ENCODE measurements at regions not wholly inside any gene's neighbourhood (a gene's known extent, or its start where the extent isn't known, plus 50 kb on each side); places are given as distances from the start of the nearest gene placed in this dataset.
"Not testable (repeated sequence)": the region's sequence is repeated elsewhere in the genome, so short reads cannot be mapped to it uniquely, and the experiment has no call there.

DNA sequence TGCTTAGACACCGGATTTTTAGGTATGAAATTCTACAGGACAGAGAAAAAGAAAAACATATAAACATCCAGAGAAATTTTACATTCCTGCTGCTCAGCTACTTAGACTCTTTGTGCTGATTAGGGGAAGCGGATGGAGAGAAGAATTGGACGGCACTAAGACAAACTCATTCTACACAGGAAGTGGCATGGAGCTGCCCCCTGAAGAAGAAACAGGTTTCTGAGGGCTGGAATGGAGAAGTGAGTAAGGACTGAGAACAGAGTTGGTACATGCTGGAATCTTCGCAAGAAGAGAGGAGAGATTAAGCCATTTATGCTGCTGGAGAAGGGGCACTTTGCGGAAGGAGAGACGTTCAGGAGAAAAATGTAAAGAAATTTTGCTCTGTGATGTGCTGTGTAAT, 253.0 kb upstream of the ERBB4 start:
- Histone ChIP-seq H3K4me3 (ENCODE audit: insufficient read depth, low read depth, low read length) (no peak overlapping the region), H3K27ac (ENCODE audit: low read depth, low read length) (no peak overlapping the region), H4K20me1 (ENCODE audit: insufficient read depth, low read length) (no peaks in the 10 kb centered on the region), H3K36me3 (ENCODE audit: insufficient read depth, low read length) (no peaks in the 10 kb centered on the region), H3K9me3 (ENCODE audit: insufficient read depth, low read depth, low read length) (no peaks in the 10 kb centered on the region), H3K4me2 (ENCODE audit: low read length) (no peak overlapping the region), H3K9ac (ENCODE audit: low read length) (no peak overlapping the region), H3K79me2 (ENCODE audit: insufficient read depth, low read length) (no peaks in the 10 kb centered on the region), H3K27me3 (ENCODE audit: insufficient read depth, low read length) (no peaks in the 10 kb centered on the region), H3K4me1 (ENCODE audit: insufficient read depth, low read length) (no peaks in the 10 kb centered on the region), H2AFZ (ENCODE audit: low read depth, low read length) (no peak overlapping the region)
- Mint-ChIP-seq H3K4me3 (ENCODE audit: unreplicated experiment) (no peak overlapping the region), H3K4me1 (ENCODE audit: low read depth, unreplicated experiment) (peaks cover 6% of the 10 kb centered on the region), H3K36me3 (ENCODE audit: low read depth, unreplicated experiment) (no peaks in the 10 kb centered on the region), H3K27ac (ENCODE audit: unreplicated experiment) (no peak overlapping the region), H3K9me3 (ENCODE audit: unreplicated experiment) (peaks cover 10% of the 10 kb centered on the region), H3K27me3 (ENCODE audit: low read depth, unreplicated experiment) (no peaks in the 10 kb centered on the region)
- no peak for DNase-seq (ENCODE audit: low read depth)
- no peak for FAIRE-seq
- no peak for TF ChIP-seq EZH2 (IDR thresholded peaks at IDR 0.05; ENCODE audit: insufficient read depth, low read length)
- TF ChIP-seq, protein P1, sequence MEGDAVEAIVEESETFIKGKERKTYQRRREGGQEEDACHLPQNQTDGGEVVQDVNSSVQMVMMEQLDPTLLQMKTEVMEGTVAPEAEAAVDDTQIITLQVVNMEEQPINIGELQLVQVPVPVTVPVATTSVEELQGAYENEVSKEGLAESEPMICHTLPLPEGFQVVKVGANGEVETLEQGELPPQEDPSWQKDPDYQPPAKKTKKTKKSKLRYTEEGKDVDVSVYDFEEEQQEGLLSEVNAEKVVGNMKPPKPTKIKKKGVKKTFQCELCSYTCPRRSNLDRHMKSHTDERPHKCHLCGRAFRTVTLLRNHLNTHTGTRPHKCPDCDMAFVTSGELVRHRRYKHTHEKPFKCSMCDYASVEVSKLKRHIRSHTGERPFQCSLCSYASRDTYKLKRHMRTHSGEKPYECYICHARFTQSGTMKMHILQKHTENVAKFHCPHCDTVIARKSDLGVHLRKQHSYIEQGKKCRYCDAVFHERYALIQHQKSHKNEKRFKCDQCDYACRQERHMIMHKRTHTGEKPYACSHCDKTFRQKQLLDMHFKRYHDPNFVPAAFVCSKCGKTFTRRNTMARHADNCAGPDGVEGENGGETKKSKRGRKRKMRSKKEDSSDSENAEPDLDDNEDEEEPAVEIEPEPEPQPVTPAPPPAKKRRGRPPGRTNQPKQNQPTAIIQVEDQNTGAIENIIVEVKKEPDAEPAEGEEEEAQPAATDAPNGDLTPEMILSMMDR (IDR thresholded peaks at IDR 0.05; ENCODE audit: insufficient read depth, low read depth, low read length) = no peak

DNA sequence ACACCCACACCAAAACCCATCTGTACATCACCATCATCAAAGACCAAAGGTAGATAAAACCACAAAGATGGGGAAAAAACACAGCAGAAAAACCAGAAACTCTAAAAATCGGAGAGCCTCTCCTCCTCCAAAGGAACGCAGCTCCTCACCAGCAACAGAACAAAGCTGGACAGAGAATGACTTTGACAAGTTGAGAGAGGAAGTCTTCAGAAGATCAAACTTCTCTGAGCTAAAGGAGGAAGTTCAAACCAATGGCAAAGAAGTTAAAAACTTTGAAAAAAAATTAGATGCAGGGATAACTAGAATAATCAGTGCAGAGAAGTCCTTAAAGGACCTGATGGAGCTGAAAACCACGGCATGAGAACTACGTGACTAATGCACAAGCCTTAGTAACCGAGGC, 247.5 kb upstream of the ERBB4 start:
- not testable (repeated sequence) for H3K27me3 Mint-ChIP-seq (ENCODE audit: low read depth, unreplicated experiment); H3K27ac Mint-ChIP-seq (ENCODE audit: unreplicated experiment)

DNA sequence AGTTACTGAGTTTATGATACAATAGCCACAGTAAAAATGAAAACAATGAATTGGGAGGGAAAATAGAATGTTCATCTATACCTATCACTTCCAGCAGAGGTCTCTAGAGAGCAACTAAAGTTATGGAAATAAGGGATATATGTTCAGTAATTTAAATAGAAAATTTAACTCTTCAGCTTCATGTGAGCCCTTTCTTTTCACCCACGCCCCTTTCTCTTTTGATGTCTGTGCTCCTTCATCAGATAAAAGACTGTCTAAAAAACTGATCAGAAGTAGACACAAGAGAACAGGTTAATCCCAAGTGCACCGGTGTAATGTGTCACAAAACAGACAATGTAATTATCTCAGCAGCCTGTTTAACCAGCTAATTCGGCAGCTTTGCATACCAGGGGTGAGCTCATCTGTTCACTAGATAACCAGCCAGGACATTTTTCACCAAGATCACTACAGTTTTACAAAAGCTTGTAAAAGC, 238.5 kb upstream of the ERBB4 start:
- Mint-ChIP-seq H3K27ac (ENCODE audit: unreplicated experiment) (no peak overlapping the region), H3K4me3 (ENCODE audit: unreplicated experiment) (peak overlapping the region; percentile 4), H3K4me1 (ENCODE audit: low read depth, unreplicated experiment) (peaks cover 7% of the 10 kb centered on the region), H3K27me3 (ENCODE audit: low read depth, unreplicated experiment) (no peaks in the 10 kb centered on the region), H3K36me3 (ENCODE audit: low read depth, unreplicated experiment) (no peaks in the 10 kb centered on the region), H3K9me3 (ENCODE audit: unreplicated experiment) (no peaks in the 10 kb centered on the region)
- no peak overlapping the region for H3K27ac ChIP-seq (ENCODE audit: low read depth, low read length)
- H3K27me3 ChIP-seq (ENCODE audit: insufficient read depth, low read length) = no peaks in the 10 kb centered on the region
- peak overlapping the region; percentile 71 for H3K4me2 ChIP-seq (ENCODE audit: low read length)
- FAIRE-seq (no peak), DNase-seq (ENCODE audit: low read depth) (peak; percentile 27)
- no peaks in the 10 kb centered on the region for H3K36me3 ChIP-seq (ENCODE audit: insufficient read depth, low read length)
- no peaks in the 10 kb centered on the region for H3K4me1 ChIP-seq (ENCODE audit: insufficient read depth, low read length)
- H3K4me3 ChIP-seq (ENCODE audit: insufficient read depth, low read depth, low read length) = peak overlapping the region; percentile 19
- H2AFZ ChIP-seq (ENCODE audit: low read depth, low read length) = peak overlapping the region; percentile 20
- H3K79me2 ChIP-seq (ENCODE audit: insufficient read depth, low read length) = no peaks in the 10 kb centered on the region
- H3K9ac ChIP-seq (ENCODE audit: low read length) = peak overlapping the region; percentile 28
- H4K20me1 ChIP-seq (ENCODE audit: insufficient read depth, low read length) = no peaks in the 10 kb centered on the region
- TF ChIP-seq, protein P1 (IDR thresholded peaks at IDR 0.05; ENCODE audit: insufficient read depth, low read depth, low read length) = peak; percentile 58
- no peak for TF ChIP-seq EZH2 (IDR thresholded peaks at IDR 0.05; ENCODE audit: insufficient read depth, low read length)
- H3K9me3 ChIP-seq (ENCODE audit: insufficient read depth, low read depth, low read length) = no peaks in the 10 kb centered on the region

More for the DNA sequence above, 247.5 kb upstream of the ERBB4 start:
- not testable (repeated sequence) for H4K20me1 ChIP-seq (ENCODE audit: insufficient read depth, low read length); FAIRE-seq; H3K4me1 ChIP-seq (ENCODE audit: insufficient read depth, low read length); H3K27ac ChIP-seq (ENCODE audit: low read depth, low read length); H3K4me1 Mint-ChIP-seq (ENCODE audit: low read depth, unreplicated experiment); H3K27me3 ChIP-seq (ENCODE audit: insufficient read depth, low read length); H2AFZ ChIP-seq (ENCODE audit: low read depth, low read length); H3K4me3 Mint-ChIP-seq (ENCODE audit: unreplicated experiment); H3K36me3 ChIP-seq (ENCODE audit: insufficient read depth, low read length); H3K79me2 ChIP-seq (ENCODE audit: insufficient read depth, low read length); H3K9ac ChIP-seq (ENCODE audit: low read length); H3K36me3 Mint-ChIP-seq (ENCODE audit: low read depth, unreplicated experiment); H3K9me3 ChIP-seq (ENCODE audit: insufficient read depth, low read depth, low read length); H3K4me3 ChIP-seq (ENCODE audit: insufficient read depth, low read depth, low read length); DNase-seq (ENCODE audit: low read depth); H3K4me2 ChIP-seq (ENCODE audit: low read length)
- H3K9me3 Mint-ChIP-seq (ENCODE audit: unreplicated experiment) = peaks cover 17% of the 10 kb centered on the region
